ENCODE measurements at regions not wholly inside any gene's neighbourhood (a gene's known extent, or its start where the extent isn't known, plus 50 kb on each side); places are given as distances from the start of the nearest gene placed in this dataset.

GRCh38 chr6:139568956-139569538 is 194.6 kb upstream of the CITED2 start:
- DNase-seq (ENCODE audit: low read depth, low spot score): no peak
- Histone ChIP-seq H3K9me3 (ENCODE audit: control insufficient read depth, insufficient read depth, low read length) (no peaks in the 10 kb centered on the region), H3K4me3 (ENCODE audit: low read length) (no peak overlapping the region), H3K4me1 (ENCODE audit: control insufficient read depth, insufficient read depth, low read length) (no peaks in the 10 kb centered on the region), H3K36me3 (ENCODE audit: control insufficient read depth, insufficient read depth, low read length) (no peaks in the 10 kb centered on the region), H3K27ac (ENCODE audit: low read length) (no peak overlapping the region), H3K27me3 (ENCODE audit: control insufficient read depth, insufficient read depth, low read length) (no peaks in the 10 kb centered on the region)
- WGBS (ENCODE audit: insufficient coverage, insufficient read length): no CpG with 5 or more reads among the region's 5 CpGs

GRCh38 chr6:139568151-139568955 is 193.9 kb upstream of the CITED2 start:
- Histone ChIP-seq H3K4me3 (ENCODE audit: low read length) (no peak overlapping the region), H3K27ac (ENCODE audit: low read length) (no peak overlapping the region), H3K36me3 (ENCODE audit: control insufficient read depth, insufficient read depth, low read length) (no peaks in the 10 kb centered on the region), H3K27me3 (ENCODE audit: control insufficient read depth, insufficient read depth, low read length) (no peaks in the 10 kb centered on the region), H3K4me1 (ENCODE audit: control insufficient read depth, insufficient read depth, low read length) (no peaks in the 10 kb centered on the region), H3K9me3 (ENCODE audit: control insufficient read depth, insufficient read depth, low read length) (no peaks in the 10 kb centered on the region)
- no CpG with 5 or more reads among the region's 3 CpGs for WGBS (ENCODE audit: insufficient coverage, insufficient read length)
- DNase-seq (ENCODE audit: low read depth, low spot score): no peak

- no CpG with 5 or more reads among the region's 3 CpGs for WGBS (ENCODE audit: insufficient coverage, insufficient read length)
- H3K27me3 ChIP-seq (ENCODE audit: control insufficient read depth, insufficient read depth, low read length): no peaks in the 10 kb centered on the region
- DNase-seq (ENCODE audit: low read depth, low spot score): no peak
- H3K4me1 ChIP-seq (ENCODE audit: control insufficient read depth, insufficient read depth, low read length): no peaks in the 10 kb centered on the region
- no peak overlapping the region for H3K27ac ChIP-seq (ENCODE audit: low read length)
- no peaks in the 10 kb centered on the region for H3K9me3 ChIP-seq (ENCODE audit: control insufficient read depth, insufficient read depth, low read length)
- H3K4me3 ChIP-seq (ENCODE audit: low read length): no peak overlapping the region
- H3K36me3 ChIP-seq (ENCODE audit: control insufficient read depth, insufficient read depth, low read length): no peaks in the 10 kb centered on the region
Measured at GRCh38 chr6:139567095-139567494, 192.6 kb upstream of the CITED2 start.

- WGBS (ENCODE audit: insufficient coverage, insufficient read length): no CpG with 5 or more reads among the region's 1 CpG
- H3K36me3 ChIP-seq (ENCODE audit: control insufficient read depth, insufficient read depth, low read length): no peaks in the 10 kb centered on the region
- H3K4me3 ChIP-seq (ENCODE audit: low read length): no peak overlapping the region
- no peak overlapping the region for H3K27ac ChIP-seq (ENCODE audit: low read length)
- H3K27me3 ChIP-seq (ENCODE audit: control insufficient read depth, insufficient read depth, low read length): no peaks in the 10 kb centered on the region
- no peak for DNase-seq (ENCODE audit: low read depth, low spot score)
- no peaks in the 10 kb centered on the region for H3K9me3 ChIP-seq (ENCODE audit: control insufficient read depth, insufficient read depth, low read length)
- no peaks in the 10 kb centered on the region for H3K4me1 ChIP-seq (ENCODE audit: control insufficient read depth, insufficient read depth, low read length)
Measured at GRCh38 chr6:139565591-139565990, 191.1 kb upstream of the CITED2 start.

GRCh38 chr6:139557547-139557946 is 183.1 kb upstream of the CITED2 start:
- no peaks in the 10 kb centered on the region for H3K27me3 ChIP-seq (ENCODE audit: control insufficient read depth, insufficient read depth, low read length)
- no peaks in the 10 kb centered on the region for H3K36me3 ChIP-seq (ENCODE audit: control insufficient read depth, insufficient read depth, low read length)
- H3K27ac ChIP-seq (ENCODE audit: low read length): no peak overlapping the region
- no peak overlapping the region for H3K4me3 ChIP-seq (ENCODE audit: low read length)
- DNase-seq (ENCODE audit: low read depth, low spot score): no peak
- H3K4me1 ChIP-seq (ENCODE audit: control insufficient read depth, insufficient read depth, low read length): no peaks in the 10 kb centered on the region
- no CpG with 5 or more reads among the region's 3 CpGs for WGBS (ENCODE audit: insufficient coverage, insufficient read length)
- H3K9me3 ChIP-seq (ENCODE audit: control insufficient read depth, insufficient read depth, low read length): no peaks in the 10 kb centered on the region

GRCh38 chr6:139556532-139556931 is 182.1 kb upstream of the CITED2 start:
- no peak overlapping the region for H3K27ac ChIP-seq (ENCODE audit: low read length)
- H3K4me3 ChIP-seq (ENCODE audit: low read length): no peak overlapping the region
- H3K9me3 ChIP-seq (ENCODE audit: control insufficient read depth, insufficient read depth, low read length): no peaks in the 10 kb centered on the region
- H3K36me3 ChIP-seq (ENCODE audit: control insufficient read depth, insufficient read depth, low read length): no peaks in the 10 kb centered on the region
- no peaks in the 10 kb centered on the region for H3K27me3 ChIP-seq (ENCODE audit: control insufficient read depth, insufficient read depth, low read length)
- DNase-seq (ENCODE audit: low read depth, low spot score): no peak
- H3K4me1 ChIP-seq (ENCODE audit: control insufficient read depth, insufficient read depth, low read length): no peaks in the 10 kb centered on the region

- no peak overlapping the region for H3K4me3 ChIP-seq (ENCODE audit: low read length)
- H3K27ac ChIP-seq (ENCODE audit: low read length): no peak overlapping the region
- no CpG with 5 or more reads among the region's 7 CpGs for WGBS (ENCODE audit: insufficient coverage, insufficient read length)
- no peak for DNase-seq (ENCODE audit: low read depth, low spot score)
- H3K9me3 ChIP-seq (ENCODE audit: control insufficient read depth, insufficient read depth, low read length): no peaks in the 10 kb centered on the region
- H3K27me3 ChIP-seq (ENCODE audit: control insufficient read depth, insufficient read depth, low read length): no peaks in the 10 kb centered on the region
- H3K36me3 ChIP-seq (ENCODE audit: control insufficient read depth, insufficient read depth, low read length): no peaks in the 10 kb centered on the region
- no peaks in the 10 kb centered on the region for H3K4me1 ChIP-seq (ENCODE audit: control insufficient read depth, insufficient read depth, low read length)
Measured at GRCh38 chr6:139553916-139554315, 179.5 kb upstream of the CITED2 start.

- no peak for DNase-seq (ENCODE audit: low read depth, low spot score)
- Histone ChIP-seq H3K27me3 (ENCODE audit: control insufficient read depth, insufficient read depth, low read length) (no peaks in the 10 kb centered on the region), H3K4me1 (ENCODE audit: control insufficient read depth, insufficient read depth, low read length) (no peaks in the 10 kb centered on the region), H3K9me3 (ENCODE audit: control insufficient read depth, insufficient read depth, low read length) (no peaks in the 10 kb centered on the region), H3K4me3 (ENCODE audit: low read length) (no peak overlapping the region), H3K36me3 (ENCODE audit: control insufficient read depth, insufficient read depth, low read length) (no peaks in the 10 kb centered on the region), H3K27ac (ENCODE audit: low read length) (no peak overlapping the region)
- no CpG with 5 or more reads among the region's 2 CpGs for WGBS (ENCODE audit: insufficient coverage, insufficient read length)
Measured at GRCh38 chr6:139551376-139551775, 176.9 kb upstream of the CITED2 start.

GRCh38 chr6:139550361-139550760 is 175.9 kb upstream of the CITED2 start:
- Histone ChIP-seq H3K9me3 (ENCODE audit: control insufficient read depth, insufficient read depth, low read length) (no peaks in the 10 kb centered on the region), H3K27me3 (ENCODE audit: control insufficient read depth, insufficient read depth, low read length) (no peaks in the 10 kb centered on the region), H3K4me3 (ENCODE audit: low read length) (no peak overlapping the region), H3K27ac (ENCODE audit: low read length) (no peak overlapping the region), H3K36me3 (ENCODE audit: control insufficient read depth, insufficient read depth, low read length) (no peaks in the 10 kb centered on the region), H3K4me1 (ENCODE audit: control insufficient read depth, insufficient read depth, low read length) (no peaks in the 10 kb centered on the region)
- WGBS (ENCODE audit: insufficient coverage, insufficient read length): no CpG with 5 or more reads among the region's 3 CpGs
- DNase-seq (ENCODE audit: low read depth, low spot score): no peak

GRCh38 chr6:139549561-139550070 is 175.2 kb upstream of the CITED2 start:
- no peak for DNase-seq (ENCODE audit: low read depth, low spot score)
- Histone ChIP-seq H3K27ac (ENCODE audit: low read length) (no peak overlapping the region), H3K27me3 (ENCODE audit: control insufficient read depth, insufficient read depth, low read length) (no peaks in the 10 kb centered on the region), H3K36me3 (ENCODE audit: control insufficient read depth, insufficient read depth, low read length) (no peaks in the 10 kb centered on the region), H3K9me3 (ENCODE audit: control insufficient read depth, insufficient read depth, low read length) (no peaks in the 10 kb centered on the region), H3K4me3 (ENCODE audit: low read length) (no peak overlapping the region), H3K4me1 (ENCODE audit: control insufficient read depth, insufficient read depth, low read length) (no peaks in the 10 kb centered on the region)
- no CpG with 5 or more reads among the region's 5 CpGs for WGBS (ENCODE audit: insufficient coverage, insufficient read length)

- DNase-seq (ENCODE audit: low read depth, low spot score): no peak
- Histone ChIP-seq H3K27me3 (ENCODE audit: control insufficient read depth, insufficient read depth, low read length) (no peaks in the 10 kb centered on the region), H3K27ac (ENCODE audit: low read length) (no peak overlapping the region), H3K36me3 (ENCODE audit: control insufficient read depth, insufficient read depth, low read length) (no peaks in the 10 kb centered on the region), H3K9me3 (ENCODE audit: control insufficient read depth, insufficient read depth, low read length) (no peaks in the 10 kb centered on the region), H3K4me3 (ENCODE audit: low read length) (no peak overlapping the region), H3K4me1 (ENCODE audit: control insufficient read depth, insufficient read depth, low read length) (no peaks in the 10 kb centered on the region)
Measured at GRCh38 chr6:139547804-139548203, 173.4 kb upstream of the CITED2 start.

All from iPS DF 6.9 (cell line).